KMS-11 (cell line): ENCODE measurements at regions not wholly inside any gene's neighbourhood (a gene's known extent, or its start where the extent isn't known, plus 50 kb on each side); places are given as distances from the start of the nearest gene placed in this dataset.

ENCODE experiments used
- H2AFZ ChIP-seq: fragments of 200-600 bp; sonication (generic); 2 replicates; pipeline ENCODE4 v1.6.1; 2016; ENCODE audit warnings: antibody characterized with exemption, mixed run types, low read depth
- H3K27ac ChIP-seq: fragments of 200-600 bp; sonication (generic); 2 replicates; pipeline ENCODE4 v1.6.1; 2016; ENCODE audit warnings: mild to moderate bottlenecking, mixed run types
- H3K27me3 ChIP-seq: fragments of 200-600 bp; sonication (generic); 2 replicates; pipeline ENCODE4 v1.6.1; 2017; ENCODE audit warnings: mild to moderate bottlenecking, low read depth, mixed run types, moderate library complexity; ENCODE audit not compliant: insufficient read depth
- H3K36me3 ChIP-seq: fragments of 200-600 bp; sonication (generic); 2 replicates; pipeline ENCODE4 v1.6.1; 2017; ENCODE audit warnings: mild to moderate bottlenecking, mixed run types; ENCODE audit not compliant: insufficient read depth
- H3K4me1 ChIP-seq: fragments of 200-600 bp; sonication (generic); 2 replicates; pipeline ENCODE4 v1.6.1; 2016; ENCODE audit warnings: mild to moderate bottlenecking, low read depth, mixed run types; ENCODE audit not compliant: poor library complexity, severe bottlenecking
- H3K4me2 ChIP-seq: fragments of 200-600 bp; sonication (generic); 2 replicates; pipeline ENCODE4 v1.7.0; 2016; ENCODE audit warnings: mild to moderate bottlenecking, mixed run types
- H3K4me3 ChIP-seq: fragments of 200-600 bp; sonication (generic); IDR thresholded peaks from 2 replicates; pipeline ENCODE4 v1.6.1; 2017; ENCODE audit warnings: low read depth, low read length, mixed read lengths; ENCODE audit not compliant: insufficient read depth
- H3K79me2 ChIP-seq: fragments of 200-600 bp; sonication (generic); 2 replicates; pipeline ENCODE4 v1.6.1; 2016; ENCODE audit warnings: low read depth, mixed run types; ENCODE audit not compliant: insufficient read depth
- H3K9ac ChIP-seq: fragments of 200-600 bp; sonication (generic); 2 replicates; pipeline ENCODE4 v1.6.1; 2016; ENCODE audit warnings: mild to moderate bottlenecking, mixed run types
- H4K20me1 ChIP-seq: fragments of 200-600 bp; sonication (generic); 2 replicates; pipeline ENCODE4 v1.6.1; 2016; ENCODE audit warnings: mild to moderate bottlenecking, mixed run types; ENCODE audit not compliant: insufficient read depth
- CTCF ChIP-seq: fragments of 200-600 bp; sonication (generic); conservative IDR thresholded peaks from 2 replicates; pipeline ENCODE4 v1.6.1; 2017; ENCODE audit warnings: low read depth, mild to moderate bottlenecking, antibody characterized with exemption, low read length, moderate library complexity, mixed read lengths

DNA sequence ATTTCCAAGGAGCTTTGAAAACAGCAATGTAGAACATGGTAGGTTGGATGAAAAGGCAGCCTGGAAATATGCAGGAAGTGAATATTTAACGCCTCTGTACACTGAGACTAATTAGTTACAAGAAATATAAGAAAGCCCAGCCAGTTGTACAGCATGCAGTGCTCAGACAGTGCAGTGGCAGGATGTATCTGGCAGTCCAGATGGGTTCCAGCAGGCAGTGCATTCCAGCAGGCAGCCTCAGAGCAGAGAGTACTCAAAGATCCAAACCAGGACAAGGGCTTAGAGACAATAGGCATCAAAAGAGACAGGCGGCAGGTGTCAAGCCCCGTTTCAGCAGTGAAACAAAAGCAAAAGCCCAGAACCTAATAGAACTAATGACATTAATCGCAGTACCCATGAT, 2776.3 kb downstream of the PCDH9 start:
- Histone ChIP-seq H3K4me2 (no peak overlapping the region), H3K36me3 (no peaks in the 10 kb centered on the region)

DNA sequence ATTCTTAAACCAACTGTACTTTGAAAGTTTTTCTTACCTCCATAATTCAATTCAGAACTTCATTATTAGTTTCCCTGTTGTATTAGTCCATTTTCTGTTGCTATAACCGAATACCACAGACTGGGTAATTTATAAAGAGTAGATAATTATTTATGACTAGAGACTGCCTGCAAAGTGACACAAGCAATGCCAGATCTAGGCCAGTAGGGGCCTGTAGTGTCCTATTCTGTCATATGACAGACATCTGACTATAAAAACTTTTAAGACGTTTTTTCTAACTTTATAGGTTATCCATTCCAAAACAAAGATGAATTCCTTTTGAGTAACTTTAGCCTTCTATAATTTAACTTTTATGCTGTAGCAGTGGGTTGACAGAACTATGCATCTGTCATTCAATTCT, 2783.8 kb downstream of the PCDH9 start:
- no peak overlapping the region for H3K27ac ChIP-seq
- no peak overlapping the region for H3K9ac ChIP-seq
- H4K20me1 ChIP-seq: no peaks in the 10 kb centered on the region
- no peaks in the 10 kb centered on the region for H3K79me2 ChIP-seq
- no peak for TF ChIP-seq CTCF
- no peaks in the 10 kb centered on the region for H3K4me1 ChIP-seq
- H3K36me3 ChIP-seq: no peaks in the 10 kb centered on the region
- no peaks in the 10 kb centered on the region for H3K27me3 ChIP-seq
- no peak overlapping the region for H3K4me2 ChIP-seq
- H3K4me3 ChIP-seq: no peak overlapping the region
- no peak overlapping the region for H2AFZ ChIP-seq

More for the DNA sequence above, 2776.3 kb downstream of the PCDH9 start:
- Histone ChIP-seq H2AFZ (no peak overlapping the region), H3K79me2 (no peaks in the 10 kb centered on the region), H3K4me1 (no peaks in the 10 kb centered on the region), H3K27me3 (no peaks in the 10 kb centered on the region), H3K4me3 (no peak overlapping the region), H4K20me1 (no peaks in the 10 kb centered on the region), H3K27ac (no peak overlapping the region), H3K9ac (no peak overlapping the region)
- no peak for TF ChIP-seq CTCF

GRCh38 chr13:64441740-64442139, 2788.4 kb downstream of the PCDH9 start:
- no peak for TF ChIP-seq CTCF
- Histone ChIP-seq H3K27ac (no peak overlapping the region), H3K79me2 (no peaks in the 10 kb centered on the region), H3K4me1 (no peaks in the 10 kb centered on the region), H3K4me3 (no peak overlapping the region), H3K36me3 (no peaks in the 10 kb centered on the region), H2AFZ (no peak overlapping the region), H3K9ac (no peak overlapping the region), H3K27me3 (no peaks in the 10 kb centered on the region), H3K4me2 (no peak overlapping the region), H4K20me1 (no peaks in the 10 kb centered on the region)

- Histone ChIP-seq H2AFZ (no peak overlapping the region), H3K9ac (no peak overlapping the region), H4K20me1 (no peaks in the 10 kb centered on the region), H3K4me1 (no peaks in the 10 kb centered on the region), H3K79me2 (no peaks in the 10 kb centered on the region), H3K27ac (no peak overlapping the region), H3K27me3 (no peaks in the 10 kb centered on the region), H3K4me3 (no peak overlapping the region), H3K36me3 (no peaks in the 10 kb centered on the region), H3K4me2 (no peak overlapping the region)
- no peak for TF ChIP-seq CTCF
These were observed 2792.1 kb downstream of the PCDH9 start for GRCh38 chr13:64438084-64438483.
